HG03439 (cell line): ENCODE measurements at regions not wholly inside any gene's neighbourhood (a gene's known extent, or its start where the extent isn't known, plus 50 kb on each side); places are given as distances from the start of the nearest gene placed in this dataset.
"Not testable (repeated sequence)": the region's sequence is repeated elsewhere in the genome, so short reads cannot be mapped to it uniquely, and the experiment has no call there.

Experiments
- ATAC-seq: cut with Tn5 transposase; IDR thresholded peaks from one replicate; pipeline ENCODE4 v1.9.1; 2021; ENCODE audit warnings: mild to moderate bottlenecking, moderate library complexity; ENCODE audit not compliant: unreplicated experiment

GRCh38 chr1:209080170-209080781, 503.2 kb upstream of the CAMK1G start:
- ATAC-seq = no peak

GRCh38 chr1:209086486-209087192, 496.9 kb upstream of the CAMK1G start:
- peak; percentile 85 for ATAC-seq

GRCh38 chr1:209094384-209094783, 489.1 kb upstream of the CAMK1G start:
- no peak for ATAC-seq

- ATAC-seq = no peak
These were observed 487.6 kb upstream of the CAMK1G start for GRCh38 chr1:209095627-209096595.

- no peak for ATAC-seq
These were observed 483.1 kb upstream of the CAMK1G start for GRCh38 chr1:209100460-209100859.

- ATAC-seq = no peak
These were observed 482.4 kb upstream of the CAMK1G start for GRCh38 chr1:209101106-209101505.

- ATAC-seq = no peak
These were observed 481.4 kb upstream of the CAMK1G start for GRCh38 chr1:209102120-209102519.

- no peak for ATAC-seq
These were observed 481.0 kb upstream of the CAMK1G start for GRCh38 chr1:209102531-209102930.

GRCh38 chr1:209103092-209103491, 480.4 kb upstream of the CAMK1G start:
- peak; percentile 41 for ATAC-seq

GRCh38 chr1:209104646-209105045, 478.9 kb upstream of the CAMK1G start:
- no peak for ATAC-seq

GRCh38 chr1:209105701-209106100, 477.8 kb upstream of the CAMK1G start:
- no peak for ATAC-seq

GRCh38 chr1:209106237-209106741, 477.2 kb upstream of the CAMK1G start:
- no peak for ATAC-seq

- ATAC-seq = no peak
These were observed 476.7 kb upstream of the CAMK1G start for GRCh38 chr1:209106861-209107260.

- ATAC-seq = peak; percentile 46
These were observed 476.0 kb upstream of the CAMK1G start for GRCh38 chr1:209107535-209107934.

- ATAC-seq = no peak
These were observed 474.3 kb upstream of the CAMK1G start for GRCh38 chr1:209109001-209109785.

GRCh38 chr1:209113521-209113920, 470.0 kb upstream of the CAMK1G start:
- ATAC-seq = no peak

GRCh38 chr1:209116705-209117104, 466.8 kb upstream of the CAMK1G start:
- no peak for ATAC-seq

- ATAC-seq = no peak
These were observed 459.9 kb upstream of the CAMK1G start for GRCh38 chr1:209123601-209124000.

- ATAC-seq = not testable (repeated sequence)
These were observed 454.4 kb upstream of the CAMK1G start for GRCh38 chr1:209129091-209129490.

GRCh38 chr1:209130886-209131285, 452.6 kb upstream of the CAMK1G start:
- ATAC-seq = no peak
